ENCODE measurements at regions not wholly inside any gene's neighbourhood (a gene's known extent, or its start where the extent isn't known, plus 50 kb on each side); places are given as distances from the start of the nearest gene placed in this dataset.

DNA sequence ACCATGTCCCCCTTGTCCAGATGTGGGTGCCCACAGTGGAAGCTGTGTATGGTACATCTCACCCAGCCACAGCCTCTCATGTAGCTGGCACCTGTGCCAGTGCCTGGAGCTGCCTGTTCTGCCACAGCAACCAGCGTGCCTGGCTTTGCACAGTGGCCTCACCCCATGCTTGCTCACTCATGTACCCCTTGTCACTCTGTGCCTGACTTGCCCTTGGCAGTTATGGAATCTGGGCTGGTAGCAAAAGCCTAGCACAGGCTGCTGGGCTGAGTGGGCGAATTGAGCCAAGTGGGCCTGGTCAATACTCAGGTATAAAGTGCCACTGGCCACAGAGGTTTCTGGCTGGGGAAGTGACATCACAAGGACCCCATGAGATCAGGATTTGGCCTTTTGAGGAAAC, 264.2 kb downstream of the INSC start:
- TF ChIP-seq, protein P1, sequence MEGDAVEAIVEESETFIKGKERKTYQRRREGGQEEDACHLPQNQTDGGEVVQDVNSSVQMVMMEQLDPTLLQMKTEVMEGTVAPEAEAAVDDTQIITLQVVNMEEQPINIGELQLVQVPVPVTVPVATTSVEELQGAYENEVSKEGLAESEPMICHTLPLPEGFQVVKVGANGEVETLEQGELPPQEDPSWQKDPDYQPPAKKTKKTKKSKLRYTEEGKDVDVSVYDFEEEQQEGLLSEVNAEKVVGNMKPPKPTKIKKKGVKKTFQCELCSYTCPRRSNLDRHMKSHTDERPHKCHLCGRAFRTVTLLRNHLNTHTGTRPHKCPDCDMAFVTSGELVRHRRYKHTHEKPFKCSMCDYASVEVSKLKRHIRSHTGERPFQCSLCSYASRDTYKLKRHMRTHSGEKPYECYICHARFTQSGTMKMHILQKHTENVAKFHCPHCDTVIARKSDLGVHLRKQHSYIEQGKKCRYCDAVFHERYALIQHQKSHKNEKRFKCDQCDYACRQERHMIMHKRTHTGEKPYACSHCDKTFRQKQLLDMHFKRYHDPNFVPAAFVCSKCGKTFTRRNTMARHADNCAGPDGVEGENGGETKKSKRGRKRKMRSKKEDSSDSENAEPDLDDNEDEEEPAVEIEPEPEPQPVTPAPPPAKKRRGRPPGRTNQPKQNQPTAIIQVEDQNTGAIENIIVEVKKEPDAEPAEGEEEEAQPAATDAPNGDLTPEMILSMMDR (IDR thresholded peaks at IDR 0.05): no peak
- no peak for TF ChIP-seq POLR2A (IDR thresholded peaks at IDR 0.05)
